SW480 (cell line): ENCODE measurements at regions not wholly inside any gene's neighbourhood (a gene's known extent, or its start where the extent isn't known, plus 50 kb on each side); places are given as distances from the start of the nearest gene placed in this dataset.

Experiments
- DNase-seq: peaks from one replicate; pipeline ENCODE4 v3.0.0-alpha.2; 2016; ENCODE audit warnings: low spot score

GRCh38 chr2:120809151-120809550, 73.5 kb downstream of the GLI2 start:
- DNase-seq, result no peak

DNA sequence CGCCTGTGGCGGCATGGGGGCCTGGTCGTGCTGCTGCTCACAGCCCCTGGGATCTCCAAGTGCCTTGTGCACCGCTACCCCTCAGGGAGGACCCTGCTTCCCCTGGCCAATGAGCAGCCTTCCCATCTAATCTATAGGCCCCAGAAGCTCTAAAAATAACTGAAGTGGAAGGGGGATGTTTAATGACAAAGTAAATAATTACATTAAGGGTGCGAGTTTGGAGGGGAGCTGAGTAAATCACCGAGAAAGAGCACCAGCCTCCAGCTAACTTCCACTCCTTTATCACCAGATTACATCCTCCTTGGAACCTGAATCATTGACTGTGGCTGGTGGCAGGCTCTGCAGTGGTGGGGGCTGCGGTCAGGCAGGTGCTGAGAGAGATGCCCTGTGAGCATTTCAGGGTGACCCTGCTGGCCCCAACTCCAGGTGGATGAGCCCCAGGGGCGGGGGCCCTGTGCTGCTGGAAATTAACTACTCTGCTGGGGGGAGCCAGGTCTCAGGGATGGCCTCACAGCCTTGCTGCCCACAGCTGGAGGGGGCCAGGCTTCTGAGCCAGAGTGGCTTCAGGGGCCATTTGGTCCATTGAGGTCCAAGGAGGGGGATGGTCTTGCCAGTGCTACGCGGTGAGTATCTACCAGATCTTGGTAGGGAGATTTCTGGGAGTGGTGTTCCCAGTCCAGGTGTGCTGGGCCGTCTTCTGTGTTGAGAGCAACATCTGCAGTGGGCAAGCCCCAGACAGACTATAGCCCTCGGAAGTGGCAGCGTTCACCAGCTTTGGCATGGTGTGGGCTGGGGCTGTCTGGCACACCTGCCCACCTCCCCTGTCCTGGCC, 74.2 kb downstream of the GLI2 start:
- DNase-seq, result no peak

- DNase-seq, result no peak
Observed at GRCh38 chr2:120810639-120811038, 75.0 kb downstream of the GLI2 start.

- DNase-seq, result no peak
Observed at GRCh38 chr2:120812866-120813265, 77.2 kb downstream of the GLI2 start.

GRCh38 chr2:120814352-120814751, 78.7 kb downstream of the GLI2 start:
- no peak for DNase-seq

GRCh38 chr2:120815292-120815691, 79.6 kb downstream of the GLI2 start:
- no peak for DNase-seq

DNA sequence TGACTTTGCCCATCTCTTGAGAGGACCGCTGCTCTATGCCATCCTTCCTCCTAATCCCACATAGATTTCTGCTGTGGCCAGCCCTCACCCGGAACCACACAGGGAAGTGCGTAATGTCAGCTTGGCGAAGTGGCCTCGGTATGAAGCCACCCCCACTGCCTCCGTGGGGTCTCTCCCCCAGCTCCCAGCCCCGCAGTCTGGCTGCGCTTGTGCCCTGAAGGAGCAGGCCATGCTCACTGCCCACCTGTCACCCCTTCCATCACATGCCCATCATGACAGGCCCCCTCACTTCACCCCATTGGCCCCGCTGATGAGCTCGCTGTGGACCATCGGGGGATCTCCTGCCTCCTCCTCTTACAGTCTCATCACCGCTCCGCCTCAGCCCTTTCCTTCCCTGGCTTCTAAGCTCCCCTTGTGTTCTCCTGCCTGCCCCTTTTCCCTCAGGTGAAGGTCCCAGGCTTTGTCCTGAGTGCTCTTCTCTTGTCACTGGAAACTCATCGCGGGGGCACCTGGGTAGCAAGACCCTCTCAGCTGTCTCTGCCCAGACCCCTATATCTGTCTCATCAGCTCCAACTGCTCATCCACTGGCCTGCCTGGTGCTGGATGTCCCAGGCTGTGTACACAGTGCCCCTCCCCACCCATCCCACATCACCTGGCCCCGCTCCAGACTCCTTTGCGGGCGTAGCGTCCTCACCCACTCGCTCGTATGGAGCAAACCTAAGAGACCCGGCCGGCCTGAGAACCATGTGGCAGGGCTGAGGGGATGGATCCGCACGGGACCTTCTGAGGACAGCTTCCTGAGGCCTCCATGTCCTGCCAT, 81.7 kb downstream of the GLI2 start:
- DNase-seq, result no peak

DNA sequence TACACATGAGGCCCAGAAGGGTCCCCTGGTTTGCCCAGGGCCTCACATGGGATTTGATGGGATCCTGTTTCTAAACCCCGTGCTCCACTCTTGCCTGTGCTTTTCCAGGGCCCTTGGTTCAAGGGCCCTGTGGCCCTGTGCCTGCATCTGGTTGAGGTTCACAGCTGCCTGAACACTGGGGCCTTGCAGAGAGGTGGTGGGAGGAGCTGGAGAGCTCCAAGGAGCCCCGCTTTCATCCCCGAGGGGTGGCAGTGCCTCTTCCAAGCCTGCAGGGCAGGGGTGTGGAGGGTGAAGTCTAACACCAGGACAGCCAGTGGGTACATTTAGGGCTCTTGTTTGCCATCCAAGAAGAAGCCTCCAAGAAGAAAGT, 82.3 kb downstream of the GLI2 start:
- DNase-seq, result no peak

- no peak for DNase-seq
Observed at GRCh38 chr2:120818441-120818920, 82.8 kb downstream of the GLI2 start.

GRCh38 chr2:120819720-120820210, 84.1 kb downstream of the GLI2 start:
- no peak for DNase-seq

- DNase-seq, result no peak
Observed at GRCh38 chr2:120820263-120820952, 84.7 kb downstream of the GLI2 start.

DNA sequence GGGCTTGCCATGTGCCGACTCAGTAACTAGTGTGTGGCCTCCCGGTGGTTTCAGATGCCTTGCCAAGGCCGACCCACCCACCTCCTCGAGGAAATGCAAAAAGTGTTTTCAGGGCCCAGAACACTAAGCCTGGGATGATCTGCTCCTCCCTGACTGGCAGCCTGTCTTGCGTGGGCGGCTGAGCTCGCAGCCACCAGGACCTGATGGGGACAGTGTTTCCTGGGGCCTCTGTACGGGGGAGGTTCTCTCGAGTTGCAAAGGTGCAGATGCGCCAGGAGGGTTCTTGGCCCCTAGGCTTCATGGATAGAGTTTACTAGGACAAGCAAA, 85.2 kb downstream of the GLI2 start:
- no peak for DNase-seq

- DNase-seq, result no peak
Observed at GRCh38 chr2:120821446-120822160, 85.9 kb downstream of the GLI2 start.

GRCh38 chr2:120822933-120823332, 87.3 kb downstream of the GLI2 start:
- no peak for DNase-seq

DNA sequence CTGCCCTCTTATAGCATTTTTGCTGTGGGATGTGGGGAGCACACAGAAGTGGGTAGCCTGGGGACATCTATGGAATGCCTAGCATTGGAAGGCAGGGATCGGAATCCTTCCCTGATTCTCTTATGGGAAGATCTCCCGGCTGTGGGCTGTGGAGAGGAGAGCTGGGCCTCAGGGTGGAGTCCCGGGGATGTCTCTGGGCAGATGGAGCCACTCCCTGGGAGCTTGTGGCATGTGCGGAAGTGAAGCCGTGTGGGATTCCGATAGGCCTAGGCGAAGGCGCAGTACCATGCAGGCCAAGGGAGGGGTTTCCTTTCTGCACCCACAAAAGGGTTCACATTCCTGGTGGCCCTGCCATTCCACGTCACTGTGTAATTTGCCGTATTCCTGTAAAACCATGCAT, 87.9 kb downstream of the GLI2 start:
- peak; percentile 26 for DNase-seq

GRCh38 chr2:120824246-120824645, 88.6 kb downstream of the GLI2 start:
- no peak for DNase-seq

- no peak for DNase-seq
Observed at GRCh38 chr2:120825370-120826259, 89.9 kb downstream of the GLI2 start.

GRCh38 chr2:120826260-120826648, 90.6 kb downstream of the GLI2 start:
- no peak for DNase-seq

- no peak for DNase-seq
Observed at GRCh38 chr2:120826716-120827410, 91.2 kb downstream of the GLI2 start.

DNA sequence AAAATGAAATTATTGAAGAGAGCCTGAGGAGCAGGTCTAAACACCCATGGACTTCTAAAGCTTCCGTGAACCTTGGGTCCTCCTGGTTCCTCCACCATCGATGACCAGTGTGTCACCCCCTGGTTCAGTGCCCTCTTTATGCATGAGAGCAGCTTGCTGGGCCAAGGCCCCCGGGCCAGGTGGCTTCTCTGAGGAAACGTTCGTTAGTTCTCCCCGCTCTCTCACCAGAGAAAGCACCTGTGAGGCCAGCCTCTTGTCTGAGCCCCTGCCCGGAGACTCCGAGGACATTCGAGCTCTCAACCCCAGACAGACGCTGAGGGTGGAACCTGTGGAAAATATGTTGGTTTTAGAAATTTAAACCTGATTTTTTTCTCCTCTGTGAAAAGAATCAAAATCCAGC, 92.4 kb downstream of the GLI2 start:
- no peak for DNase-seq
